Astrocyte (in vitro differentiated cells and primary cell): ENCODE measurements at regions not wholly inside any gene's neighbourhood (a gene's known extent, or its start where the extent isn't known, plus 50 kb on each side); places are given as distances from the start of the nearest gene placed in this dataset.

ENCODE experiments used
- EZH2 ChIP-seq: IDR thresholded peaks from 2 replicates; pipeline ENCODE4 v1.6.1; 2012; ENCODE audit warnings: mild to moderate bottlenecking, low read length, inconsistent platforms; ENCODE audit not compliant: insufficient read depth
- TF ChIP-seq, protein P1 (sequence below): IDR thresholded peaks from 2 replicates; pipeline ENCODE4 v1.5.1; 2011; ENCODE audit warnings: low read depth, mild to moderate bottlenecking, inconsistent platforms, low read length, moderate library complexity; ENCODE audit not compliant: insufficient read depth

DNA sequence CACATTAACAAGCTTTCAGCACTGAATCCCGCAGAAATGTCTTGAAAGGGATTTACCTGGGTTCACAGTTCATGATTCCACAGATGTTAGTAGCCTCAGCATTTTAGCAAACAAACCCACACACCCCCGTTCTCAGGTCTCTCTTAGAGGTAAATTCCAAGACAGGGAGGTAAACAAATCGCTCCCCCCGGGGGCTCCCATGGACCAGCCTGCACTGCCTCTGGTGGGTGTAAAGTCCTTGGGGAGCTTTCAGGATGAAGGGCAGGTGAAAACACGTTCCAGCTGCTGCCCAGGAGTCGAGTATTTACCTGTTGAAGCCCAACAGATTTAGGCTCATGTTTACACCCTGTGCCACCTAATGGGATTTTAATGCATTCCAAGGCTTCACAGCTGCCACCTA lies 187.0 kb upstream of the FOXQ1 start:
- TF ChIP-seq, protein P1, sequence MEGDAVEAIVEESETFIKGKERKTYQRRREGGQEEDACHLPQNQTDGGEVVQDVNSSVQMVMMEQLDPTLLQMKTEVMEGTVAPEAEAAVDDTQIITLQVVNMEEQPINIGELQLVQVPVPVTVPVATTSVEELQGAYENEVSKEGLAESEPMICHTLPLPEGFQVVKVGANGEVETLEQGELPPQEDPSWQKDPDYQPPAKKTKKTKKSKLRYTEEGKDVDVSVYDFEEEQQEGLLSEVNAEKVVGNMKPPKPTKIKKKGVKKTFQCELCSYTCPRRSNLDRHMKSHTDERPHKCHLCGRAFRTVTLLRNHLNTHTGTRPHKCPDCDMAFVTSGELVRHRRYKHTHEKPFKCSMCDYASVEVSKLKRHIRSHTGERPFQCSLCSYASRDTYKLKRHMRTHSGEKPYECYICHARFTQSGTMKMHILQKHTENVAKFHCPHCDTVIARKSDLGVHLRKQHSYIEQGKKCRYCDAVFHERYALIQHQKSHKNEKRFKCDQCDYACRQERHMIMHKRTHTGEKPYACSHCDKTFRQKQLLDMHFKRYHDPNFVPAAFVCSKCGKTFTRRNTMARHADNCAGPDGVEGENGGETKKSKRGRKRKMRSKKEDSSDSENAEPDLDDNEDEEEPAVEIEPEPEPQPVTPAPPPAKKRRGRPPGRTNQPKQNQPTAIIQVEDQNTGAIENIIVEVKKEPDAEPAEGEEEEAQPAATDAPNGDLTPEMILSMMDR = no peak
- no peak for TF ChIP-seq EZH2
